Loucy (cell line): ENCODE measurements at regions not wholly inside any gene's neighbourhood (a gene's known extent, or its start where the extent isn't known, plus 50 kb on each side); places are given as distances from the start of the nearest gene placed in this dataset.

Experiments
- EZH2phosphoT487 ChIP-seq: fragments of 200-600 bp; IDR thresholded peaks from 2 replicates; pipeline ENCODE4 v1.6.1; 2018; ENCODE audit warnings: antibody characterized with exemption, mild to moderate bottlenecking, moderate library complexity, borderline replicate concordance
- TF ChIP-seq, protein P1 (sequence below): fragments of 200-600 bp; sonication (generic); conservative IDR thresholded peaks from 2 replicates; pipeline ENCODE4 v1.5.1; 2014; ENCODE audit warnings: mild to moderate bottlenecking, antibody characterized with exemption, low read length

DNA sequence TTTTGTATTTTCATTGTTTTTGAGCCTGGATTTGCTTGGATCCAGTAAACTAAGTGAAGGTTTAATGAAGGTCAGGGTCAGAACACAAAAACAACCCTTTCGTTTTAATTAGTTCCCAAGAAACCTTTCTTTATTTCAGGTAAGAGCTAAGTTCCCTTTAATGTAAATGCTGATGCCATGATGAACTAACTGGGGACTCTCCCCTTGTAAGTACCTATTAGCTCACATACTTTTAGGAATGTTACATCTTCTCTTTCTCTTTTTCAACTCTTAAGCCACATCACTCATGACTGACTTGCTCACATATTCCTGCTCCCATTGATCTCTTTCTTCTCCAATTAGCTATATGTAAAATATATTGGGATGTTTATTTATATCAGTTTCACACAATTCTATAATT is 673.1 kb upstream of the CPEB2 start:
- TF ChIP-seq, protein P1, sequence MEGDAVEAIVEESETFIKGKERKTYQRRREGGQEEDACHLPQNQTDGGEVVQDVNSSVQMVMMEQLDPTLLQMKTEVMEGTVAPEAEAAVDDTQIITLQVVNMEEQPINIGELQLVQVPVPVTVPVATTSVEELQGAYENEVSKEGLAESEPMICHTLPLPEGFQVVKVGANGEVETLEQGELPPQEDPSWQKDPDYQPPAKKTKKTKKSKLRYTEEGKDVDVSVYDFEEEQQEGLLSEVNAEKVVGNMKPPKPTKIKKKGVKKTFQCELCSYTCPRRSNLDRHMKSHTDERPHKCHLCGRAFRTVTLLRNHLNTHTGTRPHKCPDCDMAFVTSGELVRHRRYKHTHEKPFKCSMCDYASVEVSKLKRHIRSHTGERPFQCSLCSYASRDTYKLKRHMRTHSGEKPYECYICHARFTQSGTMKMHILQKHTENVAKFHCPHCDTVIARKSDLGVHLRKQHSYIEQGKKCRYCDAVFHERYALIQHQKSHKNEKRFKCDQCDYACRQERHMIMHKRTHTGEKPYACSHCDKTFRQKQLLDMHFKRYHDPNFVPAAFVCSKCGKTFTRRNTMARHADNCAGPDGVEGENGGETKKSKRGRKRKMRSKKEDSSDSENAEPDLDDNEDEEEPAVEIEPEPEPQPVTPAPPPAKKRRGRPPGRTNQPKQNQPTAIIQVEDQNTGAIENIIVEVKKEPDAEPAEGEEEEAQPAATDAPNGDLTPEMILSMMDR: no peak
- no peak for TF ChIP-seq EZH2phosphoT487
